Spleen (tissue), 7 donors: ENCODE measurements at regions not wholly inside any gene's neighbourhood (a gene's known extent, or its start where the extent isn't known, plus 50 kb on each side); places are given as distances from the start of the nearest gene placed in this dataset.

Experiments used
- POLR2A ChIP-seq, 3 donors: fragments of 450-650 bp; IDR thresholded peaks; one replicate each; pipeline ENCODE4 v1.5.1; 2017; ENCODE audit warnings: antibody characterized with exemption in 3 of 3, mild to moderate bottlenecking in 1 of 3
- POLR2AphosphoS5 ChIP-seq, 3 donors: sonication (generic); formaldehyde crosslinking; IDR thresholded peaks; one replicate each; pipeline ENCODE4 v1.5.1; 2017; ENCODE audit warnings: antibody characterized with exemption in 3 of 3
- TF ChIP-seq, protein P1 (sequence below), 11 experiments: fragments of 200-600 bp in 7 of 11; fragments of 450-650 bp in 4 of 11; sonication (generic) in 4 of 11; IDR thresholded peaks in 8 of 11; conservative IDR thresholded peaks in 3 of 11; 1 replicate in 7 of 11; 2 replicates in 4 of 11; pipeline versions ENCODE4 v1.4.0 to v1.8.0; 2016 to 2021; ENCODE audit warnings: antibody characterized with exemption in 11 of 11, inconsistent platforms in 4 of 11, mild to moderate bottlenecking in 1 of 11
- donor health status: DM: no; HTN: no; CAD: no; lungs with moderate emphysema.
- donor health status: DM: no; HTN: no; CAD: no.
- donor health status: DM: no; HTN: no; CAD: no.

GRCh38 chr21:24456358-24456757 is 1150.9 kb downstream of the MRPL39 start:
- TF ChIP-seq, protein P1, sequence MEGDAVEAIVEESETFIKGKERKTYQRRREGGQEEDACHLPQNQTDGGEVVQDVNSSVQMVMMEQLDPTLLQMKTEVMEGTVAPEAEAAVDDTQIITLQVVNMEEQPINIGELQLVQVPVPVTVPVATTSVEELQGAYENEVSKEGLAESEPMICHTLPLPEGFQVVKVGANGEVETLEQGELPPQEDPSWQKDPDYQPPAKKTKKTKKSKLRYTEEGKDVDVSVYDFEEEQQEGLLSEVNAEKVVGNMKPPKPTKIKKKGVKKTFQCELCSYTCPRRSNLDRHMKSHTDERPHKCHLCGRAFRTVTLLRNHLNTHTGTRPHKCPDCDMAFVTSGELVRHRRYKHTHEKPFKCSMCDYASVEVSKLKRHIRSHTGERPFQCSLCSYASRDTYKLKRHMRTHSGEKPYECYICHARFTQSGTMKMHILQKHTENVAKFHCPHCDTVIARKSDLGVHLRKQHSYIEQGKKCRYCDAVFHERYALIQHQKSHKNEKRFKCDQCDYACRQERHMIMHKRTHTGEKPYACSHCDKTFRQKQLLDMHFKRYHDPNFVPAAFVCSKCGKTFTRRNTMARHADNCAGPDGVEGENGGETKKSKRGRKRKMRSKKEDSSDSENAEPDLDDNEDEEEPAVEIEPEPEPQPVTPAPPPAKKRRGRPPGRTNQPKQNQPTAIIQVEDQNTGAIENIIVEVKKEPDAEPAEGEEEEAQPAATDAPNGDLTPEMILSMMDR (IDR thresholded peaks at IDR 0.05 in 8 of 11, conservative IDR thresholded peaks at IDR 0.05 in 3 of 11) = no peak
- TF ChIP-seq POLR2A (IDR thresholded peaks at IDR 0.05) (no peak), POLR2AphosphoS5 (IDR thresholded peaks at IDR 0.05) (no peak)
